PC-3 (cell line): ENCODE measurements at regions not wholly inside any gene's neighbourhood (a gene's known extent, or its start where the extent isn't known, plus 50 kb on each side); places are given as distances from the start of the nearest gene placed in this dataset.

Source experiments
- EZH2 ChIP-seq: fragments of 300-600 bp; sonication (generic); IDR thresholded peaks from one replicate; pipeline ENCODE4 v1.6.1; 2017; ENCODE audit warnings: antibody characterized with exemption, mild to moderate bottlenecking, low read length; ENCODE audit not compliant: unreplicated experiment
- EZH2phosphoT487 ChIP-seq: fragments of 300-600 bp; sonication (generic); IDR thresholded peaks from 2 replicates; pipeline ENCODE4 v1.6.1; 2018; ENCODE audit warnings: mild to moderate bottlenecking, antibody characterized with exemption, low read length, borderline replicate concordance
- TF ChIP-seq, protein P1 (sequence below): fragments of 300-600 bp; sonication (generic); conservative IDR thresholded peaks from 2 replicates; pipeline ENCODE4 v1.5.1; 2017; ENCODE audit warnings: antibody characterized with exemption, low read depth, mild to moderate bottlenecking, low read length

DNA sequence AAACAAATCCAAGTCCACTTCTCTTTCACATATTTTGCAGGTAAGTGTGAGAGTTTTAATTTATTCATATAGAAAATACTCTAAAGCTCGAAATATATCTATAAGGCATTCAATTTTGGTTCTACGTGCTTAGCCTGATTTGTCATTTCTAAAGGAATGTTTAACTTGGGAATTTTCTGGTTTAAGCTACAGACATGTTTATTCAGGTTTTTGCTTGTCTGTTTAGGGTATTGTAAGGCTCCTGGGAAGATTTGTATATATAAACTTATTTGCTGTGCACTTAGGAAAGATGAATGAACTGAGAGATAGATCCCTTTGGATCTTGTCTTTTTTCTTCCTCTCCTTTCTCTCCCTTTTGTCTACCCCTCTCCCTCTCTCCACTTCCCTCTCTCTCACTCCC, 185.9 kb upstream of the NEIL3 start:
- TF ChIP-seq, protein P1, sequence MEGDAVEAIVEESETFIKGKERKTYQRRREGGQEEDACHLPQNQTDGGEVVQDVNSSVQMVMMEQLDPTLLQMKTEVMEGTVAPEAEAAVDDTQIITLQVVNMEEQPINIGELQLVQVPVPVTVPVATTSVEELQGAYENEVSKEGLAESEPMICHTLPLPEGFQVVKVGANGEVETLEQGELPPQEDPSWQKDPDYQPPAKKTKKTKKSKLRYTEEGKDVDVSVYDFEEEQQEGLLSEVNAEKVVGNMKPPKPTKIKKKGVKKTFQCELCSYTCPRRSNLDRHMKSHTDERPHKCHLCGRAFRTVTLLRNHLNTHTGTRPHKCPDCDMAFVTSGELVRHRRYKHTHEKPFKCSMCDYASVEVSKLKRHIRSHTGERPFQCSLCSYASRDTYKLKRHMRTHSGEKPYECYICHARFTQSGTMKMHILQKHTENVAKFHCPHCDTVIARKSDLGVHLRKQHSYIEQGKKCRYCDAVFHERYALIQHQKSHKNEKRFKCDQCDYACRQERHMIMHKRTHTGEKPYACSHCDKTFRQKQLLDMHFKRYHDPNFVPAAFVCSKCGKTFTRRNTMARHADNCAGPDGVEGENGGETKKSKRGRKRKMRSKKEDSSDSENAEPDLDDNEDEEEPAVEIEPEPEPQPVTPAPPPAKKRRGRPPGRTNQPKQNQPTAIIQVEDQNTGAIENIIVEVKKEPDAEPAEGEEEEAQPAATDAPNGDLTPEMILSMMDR, result no peak
- TF ChIP-seq EZH2, result no peak
- TF ChIP-seq EZH2phosphoT487, result no peak
